Natural killer cell (primary cell): ENCODE measurements at regions not wholly inside any gene's neighbourhood (a gene's known extent, or its start where the extent isn't known, plus 50 kb on each side); places are given as distances from the start of the nearest gene placed in this dataset.

Experiments used
- ATAC-seq, 3 donors: fragments of 150-1000 bp in 2 of 3; fragments of 200-7000 bp in 1 of 3; cut with Tn5 transposase; 1 replicate in 1 of 3; 2 replicates in 2 of 3; pipeline ENCODE4 v1.10.0; 2021; ENCODE audit warnings: mild to moderate bottlenecking in 2 of 3, moderate library complexity in 2 of 3
- DNase-seq, 2 donors: peaks; one replicate each; pipeline versions ENCODE4 v3.0.0 to v3.0.0-alpha.2; 2013 to 2021; ENCODE audit warnings: mixed read lengths in 1 of 2
- H3K27ac ChIP-seq: one replicate; pipeline ENCODE4 v1.5.1; 2013; ENCODE audit warnings: mild to moderate bottlenecking, low read length
- H3K27me3 ChIP-seq: one replicate; pipeline ENCODE4 v1.6.1; 2013; ENCODE audit warnings: low read length; ENCODE audit not compliant: control insufficient read depth, insufficient read depth
- H3K36me3 ChIP-seq: one replicate; pipeline ENCODE4 v1.6.1; 2013; ENCODE audit warnings: low read length; ENCODE audit not compliant: control insufficient read depth, insufficient read depth
- H3K4me1 ChIP-seq: one replicate; pipeline ENCODE4 v1.6.1; 2013; ENCODE audit warnings: low read length; ENCODE audit not compliant: control insufficient read depth, insufficient read depth
- H3K4me3 ChIP-seq: one replicate; pipeline ENCODE4 v1.5.1; 2013; ENCODE audit warnings: low read length
- H3K9me3 ChIP-seq: one replicate; pipeline ENCODE4 v1.6.1; 2013; ENCODE audit warnings: low read length; ENCODE audit not compliant: control insufficient read depth, insufficient read depth
- H3K27ac Mint-ChIP-seq, 2 donors: one replicate each; pipeline ENCODE4 v1.8.0; 2022; ENCODE audit warnings: mild to moderate bottlenecking in 2 of 2, mixed read lengths in 2 of 2, moderate library complexity in 1 of 2
- H3K27me3 Mint-ChIP-seq, 2 donors: one replicate each; pipeline ENCODE4 v1.8.0; 2022; ENCODE audit warnings: low read depth in 2 of 2, mixed read lengths in 2 of 2
- H3K36me3 Mint-ChIP-seq: one replicate; pipeline ENCODE4 v1.8.0; 2022; ENCODE audit warnings: mixed read lengths
- H3K4me1 Mint-ChIP-seq, 2 donors: one replicate each; pipeline ENCODE4 v1.8.0; 2022; ENCODE audit warnings: mixed read lengths in 2 of 2
- H3K4me3 Mint-ChIP-seq: one replicate; pipeline ENCODE4 v1.8.0; 2022; ENCODE audit warnings: mild to moderate bottlenecking, moderate library complexity, mixed read lengths
- H3K9me3 Mint-ChIP-seq, 2 donors: one replicate each; pipeline ENCODE4 v1.8.0; 2022; ENCODE audit warnings: mixed read lengths in 2 of 2
- CTCF ChIP-seq: fragments of 200-600 bp; IDR thresholded peaks from one replicate; pipeline ENCODE4 v1.8.0; 2022; ENCODE audit warnings: antibody characterized with exemption
- whole genome bisulfite sequencing: methylation state at CpG from one replicate; pipeline ENCODE4 v1.1.7; 2013; ENCODE audit warnings: missing lambda C conversion rate; ENCODE audit not compliant: insufficient coverage; 5-methylcytosine and 5-hydroxymethylcytosine counted together
- intact Hi-C: fragments of 100-400 bp; cut with micrococcal nuclease; formaldehyde crosslinking; loops from one replicate; pipeline ENCODE4 v1.14.2; 2022

GRCh38 chr18:55101458-55101824 lies 142.2 kb upstream of the CCDC68 start:
- TF ChIP-seq CTCF = no peak

GRCh38 chr18:55100817-55101457 lies 141.7 kb upstream of the CCDC68 start:
- DNase-seq = no peak
- intact Hi-C loops = no loop called here
- no peaks in the 10 kb centered on the region for H3K4me1 Mint-ChIP-seq
- H3K27ac Mint-ChIP-seq = no peak overlapping the region
- Histone ChIP-seq H3K27me3 (no peaks in the 10 kb centered on the region), H3K36me3 (no peaks in the 10 kb centered on the region), H3K4me1 (no peaks in the 10 kb centered on the region), H3K27ac (no peak overlapping the region), H3K4me3 (no peak overlapping the region), H3K9me3 (no peaks in the 10 kb centered on the region)
- H3K36me3 Mint-ChIP-seq = no peaks in the 10 kb centered on the region
- H3K9me3 Mint-ChIP-seq = peaks cover 0 to 6% of the 10 kb centered on the region in 2 donors
- TF ChIP-seq CTCF = no peak
- no peak overlapping the region for H3K4me3 Mint-ChIP-seq
- H3K27me3 Mint-ChIP-seq = peaks cover 0 to 6% of the 10 kb centered on the region in 2 donors
- ATAC-seq = no peak
- 88% methylated on average over 1 of the region's 3 CpGs for WGBS

More at GRCh38 chr18:55101458-55101824, 142.2 kb upstream of the CCDC68 start:
- Mint-ChIP-seq H3K9me3 (peaks cover 0 to 6% of the 10 kb centered on the region in 2 donors), H3K4me3 (no peak overlapping the region), H3K27me3 (peaks cover 0 to 6% of the 10 kb centered on the region in 2 donors), H3K27ac (no peak overlapping the region), H3K4me1 (no peaks in the 10 kb centered on the region), H3K36me3 (no peaks in the 10 kb centered on the region)
- Histone ChIP-seq H3K4me3 (no peak overlapping the region), H3K27me3 (no peaks in the 10 kb centered on the region), H3K9me3 (no peaks in the 10 kb centered on the region), H3K4me1 (no peaks in the 10 kb centered on the region), H3K27ac (no peak overlapping the region), H3K36me3 (no peaks in the 10 kb centered on the region)
- DNase-seq = no peak
- 89% methylated on average over 2 of the region's 2 CpGs for WGBS
- intact Hi-C loops = no loop called here
- no peak for ATAC-seq

- H3K27ac ChIP-seq = no peak overlapping the region
- Mint-ChIP-seq H3K4me1 (no peaks in the 10 kb centered on the region), H3K4me3 (no peak overlapping the region), H3K9me3 (peaks cover 0 to 2% of the 10 kb centered on the region in 2 donors), H3K27ac (no peak overlapping the region), H3K36me3 (no peaks in the 10 kb centered on the region), H3K27me3 (peaks cover 0 to 10% of the 10 kb centered on the region in 2 donors)
- H3K27me3 ChIP-seq = no peaks in the 10 kb centered on the region
- 67% methylated on average over 9 of the region's 9 CpGs for WGBS
- no peak for TF ChIP-seq CTCF
- intact Hi-C loops = no loop called here
- DNase-seq = no peak
- no peaks in the 10 kb centered on the region for H3K4me1 ChIP-seq
- H3K9me3 ChIP-seq = no peaks in the 10 kb centered on the region
- H3K36me3 ChIP-seq = no peaks in the 10 kb centered on the region
- ATAC-seq = no peak
- H3K4me3 ChIP-seq = no peak overlapping the region
Observed at GRCh38 chr18:55097456-55098170, 138.4 kb upstream of the CCDC68 start.
